K562 (cell line): ENCODE measurements at regions not wholly inside any gene's neighbourhood (a gene's known extent, or its start where the extent isn't known, plus 50 kb on each side); places are given as distances from the start of the nearest gene placed in this dataset.

Experiments used
- ATAC-seq: fragments of 200-7000 bp; cut with Tn5 transposase; 3 replicates; pipeline ENCODE4 v1.9.1; 2020; ENCODE audit warnings: moderate library complexity
- BruUV-seq: library from RNA; stranded (reverse); fragments of 400-500 nt; replicated peaks from 2 replicates; lab custom pipeline; 2021; lab: Mats Ljungman, UMichigan
- CTCF ChIA-PET: fragments of 300-600 bp; formaldehyde crosslinking; extraction: SDS; loops from one replicate; lab custom pipeline; 2021; ENCODE audit warnings: low intra/inter-chr PET ratio; lab: Yijun Ruan, JAX
- POLR2A ChIA-PET: fragments of 300-600, 350-650 bp; sonication (Branson Sonifier 250); formaldehyde crosslinking; extraction: SDS; loops from one replicate; lab custom pipeline; 2021; ENCODE audit warnings: antibody characterized with exemption, inconsistent platforms; lab: Yijun Ruan, JAX
- DNase-seq, 4 experiments: peaks; one replicate each; pipeline versions ENCODE4 v3.0.0 to v3.0.0-alpha.2; 2011 to 2018; ENCODE audit warnings: low spot score in 3 of 4, mixed read lengths in 3 of 4; ENCODE audit errors: extremely low read depth in 1 of 4
- FAIRE-seq: peaks from 2 replicates; lab custom pipeline; 2011; peaks lifted over from hg19 to GRCh38; lab: Jason Lieb, UNC
- H2AFZ ChIP-seq: 2 replicates; pipeline ENCODE4 v1.6.0; 2011; ENCODE audit warnings: low read depth, low read length, control low read depth, inconsistent platforms
- H3K27ac ChIP-seq: fragments of 200-600 bp; 3 replicates; pipeline ENCODE4 v1.8.0; 2011; ENCODE audit warnings: low read depth, mild to moderate bottlenecking, control low read depth, inconsistent platforms, low read length, moderate library complexity, mixed read lengths; ENCODE audit errors: extremely low read depth
- H3K27me3 ChIP-seq, 2 experiments: fragments of 300-600 bp in 1 of 2; 2 replicates in 1 of 2; 3 replicates in 1 of 2; pipeline versions ENCODE4 v1.6.0 to v1.8.0; 2011; ENCODE audit warnings: inconsistent platforms in 2 of 2, low read length in 2 of 2, mild to moderate bottlenecking in 1 of 2, mixed read lengths in 1 of 2, moderate library complexity in 1 of 2; ENCODE audit not compliant: control insufficient read depth in 2 of 2, insufficient read depth in 2 of 2
- H3K36me3 ChIP-seq: fragments of 300-600 bp; 3 replicates; pipeline ENCODE4 v1.8.0; 2011; ENCODE audit warnings: mild to moderate bottlenecking, low read length, inconsistent platforms; ENCODE audit not compliant: control insufficient read depth, insufficient read depth
- H3K4me1 ChIP-seq, 2 experiments: fragments of 200-600 bp in 1 of 2; replicated peaks in 1 of 2; 2 replicates in 1 of 2; 3 replicates in 1 of 2; pipeline versions ENCODE4 v1.5.1 to v1.8.0; 2011; ENCODE audit warnings: inconsistent platforms in 2 of 2, low read length in 2 of 2, mild to moderate bottlenecking in 1 of 2, mixed read lengths in 1 of 2, moderate library complexity in 1 of 2; ENCODE audit not compliant: control insufficient read depth in 2 of 2, insufficient read depth in 2 of 2
- H3K4me2 ChIP-seq: 2 replicates; pipeline ENCODE4 v1.6.1; 2011; ENCODE audit warnings: low read length, control low read depth, inconsistent platforms, mixed read lengths; ENCODE audit not compliant: insufficient read depth
- H3K4me3 ChIP-seq: fragments of 200-600 bp; sonication (generic), shearing (Covaris generic); 2 replicates; pipeline ENCODE4 v1.5.1; 2016; ENCODE audit warnings: control low read depth, inconsistent platforms
- H3K79me2 ChIP-seq: fragments of 200-600 bp; 3 replicates; pipeline ENCODE4 v1.8.0; 2011; ENCODE audit warnings: low read length, inconsistent platforms; ENCODE audit not compliant: control insufficient read depth, insufficient read depth
- H3K9ac ChIP-seq, 2 experiments: 2 replicates each; pipeline versions ENCODE4 v1.6.0 to v1.6.1; 2011; ENCODE audit warnings: low read depth in 2 of 2, low read length in 2 of 2, control low read depth in 1 of 2, inconsistent platforms in 1 of 2, mild to moderate bottlenecking in 1 of 2, mixed read lengths in 1 of 2; ENCODE audit not compliant: insufficient read depth in 1 of 2
- H3K9me1 ChIP-seq: one replicate; pipeline ENCODE4 v1.6.0; 2011; ENCODE audit warnings: inconsistent platforms, mild to moderate bottlenecking, low read length, moderate library complexity; ENCODE audit not compliant: control insufficient read depth, insufficient read depth
- H3K9me3 ChIP-seq: replicated peaks from 2 replicates; pipeline ENCODE4 v1.5.1; 2011; ENCODE audit warnings: low read depth, low read length, inconsistent platforms; ENCODE audit not compliant: control insufficient read depth, insufficient read depth
- H4K20me1 ChIP-seq: replicated peaks from 2 replicates; pipeline ENCODE4 v1.6.1; 2011; ENCODE audit warnings: low read length, inconsistent platforms, mixed read lengths; ENCODE audit not compliant: control insufficient read depth, insufficient read depth
- ARID2 ChIP-seq: fragments of 450-650 bp; IDR thresholded peaks from 2 replicates; pipeline ENCODE4 v1.6.1; 2017; ENCODE audit warnings: antibody characterized with exemption, mild to moderate bottlenecking
- ATF7 ChIP-seq: fragments of 450-650 bp; IDR thresholded peaks from 2 replicates; pipeline ENCODE4 v1.7.1; 2014; ENCODE audit warnings: mild to moderate bottlenecking, moderate library complexity
- FOXP1 ChIP-seq: sonication (generic); formaldehyde crosslinking; IDR thresholded peaks from 2 replicates; pipeline ENCODE4 v1.8.0; 2022; ENCODE audit warnings: mild to moderate bottlenecking, missing genetic modification reagents
- HSF4 ChIP-seq: fragments of 250-450 bp; sonication (Bioruptor Pico); IDR thresholded peaks from 2 replicates; pipeline ENCODE4 v2.1.2; 2022; ENCODE audit warnings: mild to moderate bottlenecking, moderate library complexity, borderline replicate concordance
- NR1H2 ChIP-seq: sonication (generic); formaldehyde crosslinking; IDR thresholded peaks from 2 replicates; pipeline ENCODE4 v1.4.0; 2020; ENCODE audit warnings: mild to moderate bottlenecking, missing genetic modification reagents
- NRF1 ChIP-seq, 2 experiments: fragments of 450-650 bp; IDR thresholded peaks in 1 of 2; conservative IDR thresholded peaks in 1 of 2; 2 replicates each; pipeline ENCODE4 v1.6.1; 2014; ENCODE audit warnings: mild to moderate bottlenecking in 2 of 2
- SMAD3 ChIP-seq: fragments of 450-650 bp; formaldehyde crosslinking; conservative IDR thresholded peaks from 2 replicates; pipeline ENCODE4 v1.4.0; 2020; ENCODE audit warnings: mild to moderate bottlenecking
- TAF1 ChIP-seq: IDR thresholded peaks from 2 replicates; pipeline ENCODE4 v1.6.1; 2011; ENCODE audit warnings: mild to moderate bottlenecking, low read length, moderate library complexity; ENCODE audit not compliant: insufficient read depth, control insufficient read depth, severe bottlenecking; ENCODE audit errors: extremely low read depth
- ZKSCAN3 ChIP-seq: fragments of 250-450 bp; sonication (Bioruptor Pico); IDR thresholded peaks from 2 replicates; pipeline ENCODE4 v1.4.0; 2020
- ZNF274 ChIP-seq: IDR thresholded peaks from 2 replicates; pipeline ENCODE4 v1.6.1; 2011; ENCODE audit warnings: low read depth, mild to moderate bottlenecking, low read length, moderate library complexity, borderline replicate concordance
- ZNF695 ChIP-seq: fragments of 450-650 bp; formaldehyde crosslinking; IDR thresholded peaks from 2 replicates; pipeline ENCODE4 v1.4.0; 2020; ENCODE audit warnings: mild to moderate bottlenecking, moderate library complexity
- in situ Hi-C: fragments of 300-500 bp; cut with MboI; formaldehyde crosslinking; loops from 4 replicates; pipeline ENCODE4 v1.15.0; 2018; ENCODE audit warnings: inconsistent platforms, mixed read lengths
- intact Hi-C: fragments of 100-400 bp; cut with micrococcal nuclease; formaldehyde crosslinking; loops from 2 replicates; pipeline ENCODE4 v1.14.2; 2022
- TF ChIP-seq, protein P1 (sequence below): fragments of 200-800 bp; sonication (Bioruptor generic); IDR thresholded peaks from 2 replicates; pipeline ENCODE4 v1.6.1; 2016; ENCODE audit warnings: missing genetic modification characterization, missing compliant biosample characterization
- TF ChIP-seq, protein P2 (sequence below): fragments of 250-450 bp; sonication (Bioruptor Pico); IDR thresholded peaks from 2 replicates; pipeline ENCODE4 v1.4.0; 2020; ENCODE audit warnings: mild to moderate bottlenecking, moderate library complexity, borderline replicate concordance
- TF ChIP-seq, protein P3 (sequence below): fragments of 250-450 bp; sonication (Bioruptor Pico); IDR thresholded peaks from 2 replicates; pipeline ENCODE4 v1.8.0; 2021; ENCODE audit warnings: moderate library complexity, mild to moderate bottlenecking, inconsistent platforms

DNA sequence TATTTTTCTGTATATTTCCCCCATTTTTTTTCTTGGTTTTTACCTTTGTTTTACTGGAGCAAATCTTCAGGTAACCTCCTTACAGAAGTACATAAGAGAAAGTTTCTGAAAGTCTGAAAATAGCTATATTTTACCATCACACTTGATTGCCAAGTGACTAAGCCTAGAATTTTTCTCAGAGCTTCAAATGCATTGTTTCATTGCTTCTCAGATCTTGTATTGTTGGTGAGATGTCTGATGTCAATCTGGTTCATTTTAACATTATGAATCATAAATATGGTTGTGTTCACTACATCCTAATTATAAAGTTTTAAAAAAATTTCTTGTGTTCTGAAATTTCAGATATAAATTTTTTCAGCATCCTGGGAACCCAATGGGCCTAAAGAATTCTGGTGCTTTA, 228.2 kb downstream of the AHR start:
- ChIA-PET CTCF (no interaction called here), POLR2A (no interaction called here)
- no peak overlapping the region for H3K9ac ChIP-seq
- no peaks in the 10 kb centered on the region for H3K9me3 ChIP-seq
- H3K27me3 ChIP-seq: no peaks in the 10 kb centered on the region
- FAIRE-seq (no peak), ATAC-seq (no peak), DNase-seq (no peak)
- no peaks in the 10 kb centered on the region for H3K36me3 ChIP-seq
- intact Hi-C loops: no loop called here
- no peak overlapping the region for H2AFZ ChIP-seq
- no peak for TF ChIP-seq ARID2
- TF ChIP-seq, protein P1, sequence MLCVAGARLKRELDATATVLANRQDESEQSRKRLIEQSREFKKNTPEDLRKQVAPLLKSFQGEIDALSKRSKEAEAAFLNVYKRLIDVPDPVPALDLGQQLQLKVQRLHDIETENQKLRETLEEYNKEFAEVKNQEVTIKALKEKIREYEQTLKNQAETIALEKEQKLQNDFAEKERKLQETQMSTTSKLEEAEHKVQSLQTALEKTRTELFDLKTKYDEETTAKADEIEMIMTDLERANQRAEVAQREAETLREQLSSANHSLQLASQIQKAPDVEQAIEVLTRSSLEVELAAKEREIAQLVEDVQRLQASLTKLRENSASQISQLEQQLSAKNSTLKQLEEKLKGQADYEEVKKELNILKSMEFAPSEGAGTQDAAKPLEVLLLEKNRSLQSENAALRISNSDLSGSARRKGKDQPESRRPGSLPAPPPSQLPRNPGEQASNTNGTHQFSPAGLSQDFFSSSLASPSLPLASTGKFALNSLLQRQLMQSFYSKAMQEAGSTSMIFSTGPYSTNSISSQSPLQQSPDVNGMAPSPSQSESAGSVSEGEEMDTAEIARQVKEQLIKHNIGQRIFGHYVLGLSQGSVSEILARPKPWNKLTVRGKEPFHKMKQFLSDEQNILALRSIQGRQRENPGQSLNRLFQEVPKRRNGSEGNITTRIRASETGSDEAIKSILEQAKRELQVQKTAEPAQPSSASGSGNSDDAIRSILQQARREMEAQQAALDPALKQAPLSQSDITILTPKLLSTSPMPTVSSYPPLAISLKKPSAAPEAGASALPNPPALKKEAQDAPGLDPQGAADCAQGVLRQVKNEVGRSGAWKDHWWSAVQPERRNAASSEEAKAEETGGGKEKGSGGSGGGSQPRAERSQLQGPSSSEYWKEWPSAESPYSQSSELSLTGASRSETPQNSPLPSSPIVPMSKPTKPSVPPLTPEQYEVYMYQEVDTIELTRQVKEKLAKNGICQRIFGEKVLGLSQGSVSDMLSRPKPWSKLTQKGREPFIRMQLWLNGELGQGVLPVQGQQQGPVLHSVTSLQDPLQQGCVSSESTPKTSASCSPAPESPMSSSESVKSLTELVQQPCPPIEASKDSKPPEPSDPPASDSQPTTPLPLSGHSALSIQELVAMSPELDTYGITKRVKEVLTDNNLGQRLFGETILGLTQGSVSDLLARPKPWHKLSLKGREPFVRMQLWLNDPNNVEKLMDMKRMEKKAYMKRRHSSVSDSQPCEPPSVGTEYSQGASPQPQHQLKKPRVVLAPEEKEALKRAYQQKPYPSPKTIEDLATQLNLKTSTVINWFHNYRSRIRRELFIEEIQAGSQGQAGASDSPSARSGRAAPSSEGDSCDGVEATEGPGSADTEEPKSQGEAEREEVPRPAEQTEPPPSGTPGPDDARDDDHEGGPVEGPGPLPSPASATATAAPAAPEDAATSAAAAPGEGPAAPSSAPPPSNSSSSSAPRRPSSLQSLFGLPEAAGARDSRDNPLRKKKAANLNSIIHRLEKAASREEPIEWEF (CRISPR knock-in tag): no peak
- TF ChIP-seq FOXP1: no peak
- TF ChIP-seq ZKSCAN3: no peak
- no peak for TF ChIP-seq ATF7
- no peak for TF ChIP-seq HSF4 (CRISPR knock-in tag)
- TF ChIP-seq SMAD3 (CRISPR knock-in tag): no peak
- TF ChIP-seq, protein P2, sequence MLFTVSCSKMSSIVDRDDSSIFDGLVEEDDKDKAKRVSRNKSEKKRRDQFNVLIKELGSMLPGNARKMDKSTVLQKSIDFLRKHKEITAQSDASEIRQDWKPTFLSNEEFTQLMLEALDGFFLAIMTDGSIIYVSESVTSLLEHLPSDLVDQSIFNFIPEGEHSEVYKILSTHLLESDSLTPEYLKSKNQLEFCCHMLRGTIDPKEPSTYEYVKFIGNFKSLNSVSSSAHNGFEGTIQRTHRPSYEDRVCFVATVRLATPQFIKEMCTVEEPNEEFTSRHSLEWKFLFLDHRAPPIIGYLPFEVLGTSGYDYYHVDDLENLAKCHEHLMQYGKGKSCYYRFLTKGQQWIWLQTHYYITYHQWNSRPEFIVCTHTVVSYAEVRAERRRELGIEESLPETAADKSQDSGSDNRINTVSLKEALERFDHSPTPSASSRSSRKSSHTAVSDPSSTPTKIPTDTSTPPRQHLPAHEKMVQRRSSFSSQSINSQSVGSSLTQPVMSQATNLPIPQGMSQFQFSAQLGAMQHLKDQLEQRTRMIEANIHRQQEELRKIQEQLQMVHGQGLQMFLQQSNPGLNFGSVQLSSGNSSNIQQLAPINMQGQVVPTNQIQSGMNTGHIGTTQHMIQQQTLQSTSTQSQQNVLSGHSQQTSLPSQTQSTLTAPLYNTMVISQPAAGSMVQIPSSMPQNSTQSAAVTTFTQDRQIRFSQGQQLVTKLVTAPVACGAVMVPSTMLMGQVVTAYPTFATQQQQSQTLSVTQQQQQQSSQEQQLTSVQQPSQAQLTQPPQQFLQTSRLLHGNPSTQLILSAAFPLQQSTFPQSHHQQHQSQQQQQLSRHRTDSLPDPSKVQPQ (CRISPR knock-in tag): no peak
- no peak for TF ChIP-seq NR1H2
- no peak for TF ChIP-seq ZNF274
- TF ChIP-seq ZNF695 (CRISPR knock-in tag): no peak
- TF ChIP-seq NRF1 (conservative IDR thresholded peaks at IDR 0.05 in 1 of 2, IDR thresholded peaks at IDR 0.05 in 1 of 2): no peak
- no peak for TF ChIP-seq TAF1
- TF ChIP-seq, protein P3, sequence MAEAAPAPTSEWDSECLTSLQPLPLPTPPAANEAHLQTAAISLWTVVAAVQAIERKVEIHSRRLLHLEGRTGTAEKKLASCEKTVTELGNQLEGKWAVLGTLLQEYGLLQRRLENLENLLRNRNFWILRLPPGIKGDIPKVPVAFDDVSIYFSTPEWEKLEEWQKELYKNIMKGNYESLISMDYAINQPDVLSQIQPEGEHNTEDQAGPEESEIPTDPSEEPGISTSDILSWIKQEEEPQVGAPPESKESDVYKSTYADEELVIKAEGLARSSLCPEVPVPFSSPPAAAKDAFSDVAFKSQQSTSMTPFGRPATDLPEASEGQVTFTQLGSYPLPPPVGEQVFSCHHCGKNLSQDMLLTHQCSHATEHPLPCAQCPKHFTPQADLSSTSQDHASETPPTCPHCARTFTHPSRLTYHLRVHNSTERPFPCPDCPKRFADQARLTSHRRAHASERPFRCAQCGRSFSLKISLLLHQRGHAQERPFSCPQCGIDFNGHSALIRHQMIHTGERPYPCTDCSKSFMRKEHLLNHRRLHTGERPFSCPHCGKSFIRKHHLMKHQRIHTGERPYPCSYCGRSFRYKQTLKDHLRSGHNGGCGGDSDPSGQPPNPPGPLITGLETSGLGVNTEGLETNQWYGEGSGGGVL: no peak
- no peaks in the 10 kb centered on the region for H3K4me1 ChIP-seq
- H3K27ac ChIP-seq: no peak overlapping the region
- H3K79me2 ChIP-seq: no peaks in the 10 kb centered on the region
- H4K20me1 ChIP-seq: no peaks in the 10 kb centered on the region
- in situ Hi-C loops: no loop called here
- no peak overlapping the region for H3K4me3 ChIP-seq
- no TSS peak for BruUV-seq
- H3K4me2 ChIP-seq: no peak overlapping the region
- no peaks in the 10 kb centered on the region for H3K9me1 ChIP-seq
